HG03342 (cell line): ENCODE measurements at regions not wholly inside any gene's neighbourhood (a gene's known extent, or its start where the extent isn't known, plus 50 kb on each side); places are given as distances from the start of the nearest gene placed in this dataset.
"Not testable (repeated sequence)": the region's sequence is repeated elsewhere in the genome, so short reads cannot be mapped to it uniquely, and the experiment has no call there.

ENCODE experiments used
- ATAC-seq: cut with Tn5 transposase; IDR thresholded peaks from one replicate; pipeline ENCODE4 v1.9.1; 2021; ENCODE audit warnings: mild to moderate bottlenecking, moderate library complexity; ENCODE audit not compliant: unreplicated experiment

- ATAC-seq: no peak
Observed at GRCh38 chr4:81743731-81744435, 272.2 kb upstream of the RASGEF1B start.

- ATAC-seq: no peak
Observed at GRCh38 chr4:81740487-81740886, 268.8 kb upstream of the RASGEF1B start.

GRCh38 chr4:81738891-81739290 is 267.2 kb upstream of the RASGEF1B start:
- ATAC-seq: no peak

GRCh38 chr4:81737865-81738559 is 266.3 kb upstream of the RASGEF1B start:
- ATAC-seq: no peak

- no peak for ATAC-seq
Observed at GRCh38 chr4:81736324-81736723, 264.6 kb upstream of the RASGEF1B start.

- no peak for ATAC-seq
Observed at GRCh38 chr4:81732980-81733379, 261.3 kb upstream of the RASGEF1B start.

- ATAC-seq: peak; percentile 99
Observed at GRCh38 chr4:81724925-81725329, 253.2 kb upstream of the RASGEF1B start.

GRCh38 chr4:81723927-81724587 is 252.3 kb upstream of the RASGEF1B start:
- ATAC-seq: no peak

GRCh38 chr4:81723019-81723884 is 251.5 kb upstream of the RASGEF1B start:
- no peak for ATAC-seq

GRCh38 chr4:81722290-81722851 is 250.7 kb upstream of the RASGEF1B start:
- ATAC-seq: no peak

GRCh38 chr4:81715757-81716156 is 244.1 kb upstream of the RASGEF1B start:
- no peak for ATAC-seq

GRCh38 chr4:81715357-81715756 is 243.7 kb upstream of the RASGEF1B start:
- ATAC-seq: not testable (repeated sequence)

GRCh38 chr4:81714291-81714690 is 242.6 kb upstream of the RASGEF1B start:
- no peak for ATAC-seq

GRCh38 chr4:81712714-81713113 is 241.0 kb upstream of the RASGEF1B start:
- no peak for ATAC-seq

- no peak for ATAC-seq
Observed at GRCh38 chr4:81704461-81704860, 232.8 kb upstream of the RASGEF1B start.

GRCh38 chr4:81700189-81700588 is 228.5 kb upstream of the RASGEF1B start:
- no peak for ATAC-seq

- no peak for ATAC-seq
Observed at GRCh38 chr4:81698538-81699296, 227.0 kb upstream of the RASGEF1B start.

- no peak for ATAC-seq
Observed at GRCh38 chr4:81694176-81694913, 222.6 kb upstream of the RASGEF1B start.

GRCh38 chr4:81690871-81691270 is 219.2 kb upstream of the RASGEF1B start:
- no peak for ATAC-seq
